ENCODE measurements at regions not wholly inside any gene's neighbourhood (a gene's known extent, or its start where the extent isn't known, plus 50 kb on each side); places are given as distances from the start of the nearest gene placed in this dataset.
"Not testable (repeated sequence)": the region's sequence is repeated elsewhere in the genome, so short reads cannot be mapped to it uniquely, and the experiment has no call there.

DNA sequence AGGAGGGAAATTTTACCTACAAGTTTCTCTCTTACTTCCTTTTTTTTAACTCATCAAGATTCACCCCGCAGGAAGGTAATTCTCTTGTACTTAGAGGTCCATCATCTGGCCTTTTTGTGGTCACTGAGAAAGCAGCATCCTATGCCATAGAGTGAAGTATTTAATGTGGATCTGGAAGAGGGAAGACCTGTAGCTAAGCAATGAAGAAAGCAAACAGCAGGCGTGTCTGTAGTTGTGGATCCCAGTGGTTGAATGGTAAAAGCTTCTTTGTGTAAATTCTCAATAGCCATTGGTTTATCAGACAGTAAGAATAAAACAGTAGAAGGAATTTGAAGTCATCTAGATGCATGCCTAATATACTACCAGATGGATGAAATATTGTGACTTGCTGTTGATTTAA lies 196.4 kb downstream of the ANKRD7 start:
- DNase-seq, result no peak

DNA sequence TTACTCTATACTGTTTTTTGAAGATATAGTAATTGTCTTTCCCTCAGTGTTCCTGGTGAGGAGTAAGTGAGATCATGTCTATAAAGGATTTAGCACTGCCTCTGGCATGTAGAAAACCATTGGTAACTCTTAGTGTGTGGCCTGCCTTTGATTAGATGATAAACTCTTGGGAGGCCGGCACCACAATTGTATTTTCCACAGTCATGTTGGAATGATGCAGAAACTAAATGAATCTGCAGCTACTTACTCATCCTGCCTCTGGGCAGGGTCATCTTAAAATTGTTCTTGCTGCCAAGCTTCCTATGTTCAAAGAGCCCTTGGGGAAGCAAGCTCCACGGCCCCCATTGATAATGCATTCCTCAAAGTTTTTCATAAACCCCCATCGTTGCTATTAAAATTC lies 204.6 kb downstream of the ANKRD7 start:
- DNase-seq, result no peak

DNA sequence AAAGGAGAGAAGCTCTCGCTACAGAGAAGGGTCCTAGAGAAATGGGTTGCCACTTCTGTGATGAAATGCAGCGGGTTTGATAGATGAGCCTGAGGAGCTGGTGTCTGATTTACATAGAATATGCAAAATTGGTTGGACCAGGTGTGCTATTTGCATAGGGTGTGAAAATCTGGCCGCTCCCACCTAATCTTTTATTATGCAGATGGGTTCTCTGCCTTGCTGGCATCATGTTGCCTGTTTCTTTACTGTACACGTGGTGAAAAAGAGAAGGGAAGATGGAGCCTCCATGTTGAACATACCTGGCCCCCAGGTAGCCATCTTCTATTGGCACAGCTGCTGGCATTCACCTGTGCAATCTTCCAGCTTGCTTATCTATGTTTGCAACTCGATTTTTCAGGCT lies 212.2 kb downstream of the ANKRD7 start:
- no peak for DNase-seq

DNA sequence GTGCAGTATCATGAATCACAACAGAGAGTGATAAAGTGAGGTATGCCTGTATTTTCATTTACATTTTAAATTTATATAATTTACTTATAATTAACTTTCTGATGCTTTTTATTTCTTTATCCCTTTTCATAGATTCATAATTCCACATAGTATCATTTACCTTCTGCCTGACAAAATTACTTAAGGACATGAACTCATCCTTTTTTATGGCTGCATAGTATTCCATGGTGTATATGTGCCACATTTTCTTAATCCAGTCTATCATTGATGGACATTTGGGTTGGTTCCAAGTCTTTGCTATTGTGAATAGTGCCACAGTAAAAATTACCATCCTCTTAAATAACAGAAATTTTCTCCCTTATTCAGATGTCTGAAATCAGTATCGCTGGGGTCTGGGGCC lies 224.5 kb downstream of the ANKRD7 start:
- not testable (repeated sequence) for DNase-seq

DNA sequence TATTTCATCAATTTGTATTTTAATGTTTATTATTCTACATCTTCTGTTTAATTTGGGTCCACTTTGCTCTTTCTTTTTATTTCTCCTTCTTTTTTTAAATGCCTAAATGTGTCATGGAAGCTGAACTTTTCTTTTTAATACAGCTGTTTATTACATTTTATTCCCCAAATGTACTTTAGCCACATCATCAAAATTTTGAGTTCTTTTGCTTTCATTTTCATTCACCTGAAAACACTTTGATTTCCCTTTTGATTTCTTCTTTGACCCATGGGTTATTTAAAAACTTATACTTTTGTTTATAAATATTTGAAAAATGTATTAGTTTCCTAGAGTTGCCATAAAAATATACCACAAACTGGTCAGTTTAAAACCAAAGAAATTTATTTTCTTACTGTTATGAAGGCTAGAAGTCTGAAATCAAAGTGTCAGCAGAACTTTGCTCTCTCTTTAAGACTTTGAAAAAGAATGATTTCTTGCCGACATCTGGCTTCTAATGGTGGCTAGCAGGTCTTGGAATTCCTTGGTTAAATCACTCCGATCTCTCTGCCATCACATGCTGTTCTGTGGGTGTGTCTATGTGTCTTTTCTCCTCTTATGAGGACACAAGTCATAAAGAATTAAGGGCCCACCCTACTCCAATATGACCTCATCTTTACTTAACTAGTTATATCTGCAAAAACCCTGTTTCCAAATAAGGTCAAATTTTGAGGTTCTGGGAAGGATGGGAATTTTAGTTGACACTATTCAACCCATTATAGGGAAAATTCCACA lies 225.5 kb downstream of the ANKRD7 start:
- no peak for DNase-seq

DNA sequence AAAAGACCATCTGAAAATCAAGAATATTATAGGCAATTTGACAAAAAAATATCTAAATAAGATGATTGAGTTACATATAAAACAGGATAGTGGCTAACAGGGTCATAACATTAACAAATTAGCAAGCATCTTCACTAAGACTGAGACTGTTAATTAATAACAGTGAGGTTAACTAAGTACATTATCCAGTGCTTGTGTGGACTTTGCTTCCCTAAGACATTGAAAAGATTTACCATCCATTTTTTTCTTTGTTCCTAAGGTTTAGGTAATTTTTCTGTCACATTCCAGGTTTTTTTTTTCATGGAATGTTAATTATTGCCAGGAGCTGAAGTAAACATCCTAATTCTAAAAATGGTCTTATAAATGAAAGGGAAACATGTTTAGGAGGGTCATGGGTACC lies 227.6 kb downstream of the ANKRD7 start:
- DNase-seq, result no peak

DNA sequence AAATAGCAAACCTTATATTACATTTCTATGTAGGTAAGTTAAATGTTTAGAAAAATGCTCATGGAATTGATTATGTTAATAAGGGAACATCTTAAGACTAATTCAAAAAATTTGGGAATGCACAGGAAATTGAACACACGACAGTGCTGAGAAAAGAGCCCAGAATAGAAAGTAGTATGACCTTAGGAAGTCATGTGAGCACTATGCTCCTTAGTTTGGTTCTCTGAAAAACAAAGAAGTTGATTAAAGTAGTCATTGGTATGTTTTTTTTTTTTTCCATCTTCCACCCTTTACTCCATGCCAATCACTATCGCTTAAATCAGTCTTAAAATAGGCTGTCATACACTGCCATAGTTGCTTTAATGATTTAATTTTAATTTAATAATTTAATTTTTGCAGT lies 242.9 kb downstream of the ANKRD7 start:
- DNase-seq, result no peak

DNA sequence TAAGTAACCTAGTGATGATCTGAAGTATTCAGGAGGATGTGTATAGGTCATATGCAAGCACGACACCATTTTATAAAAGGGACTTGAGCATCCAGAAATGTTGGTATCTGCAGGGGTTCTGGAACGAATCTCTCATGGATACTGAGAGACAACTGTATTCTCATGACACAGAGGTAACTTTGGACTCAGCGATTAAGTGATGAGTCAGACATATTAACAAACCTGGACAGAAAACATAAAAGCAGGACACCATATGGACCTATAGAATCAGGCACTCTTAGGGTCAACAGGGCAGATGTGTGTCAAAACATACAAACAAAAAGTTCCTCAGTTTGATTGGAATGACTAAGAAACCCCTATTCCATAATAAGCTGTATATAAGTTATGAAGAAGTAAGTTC lies 248.1 kb downstream of the ANKRD7 start:
- no peak for DNase-seq

DNA sequence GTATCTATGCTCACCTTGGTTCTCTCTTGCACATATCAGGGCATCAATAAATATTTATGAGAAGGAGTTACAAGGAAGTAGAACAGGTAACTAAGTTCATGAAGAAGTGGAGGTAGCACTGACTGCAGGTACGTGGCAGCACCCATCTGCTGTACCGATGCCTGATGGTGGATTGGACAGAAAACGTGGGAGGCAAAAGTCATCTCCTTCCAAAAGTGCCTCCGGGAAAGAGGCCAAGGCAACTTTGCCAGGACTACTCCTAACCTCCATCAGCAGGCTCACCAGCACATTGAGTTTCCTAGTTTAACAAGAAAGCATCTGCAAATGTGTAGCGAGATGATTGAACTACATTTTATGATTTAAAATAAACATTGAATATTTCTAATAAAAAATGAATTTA lies 248.8 kb downstream of the ANKRD7 start:
- DNase-seq, result no peak

DNA sequence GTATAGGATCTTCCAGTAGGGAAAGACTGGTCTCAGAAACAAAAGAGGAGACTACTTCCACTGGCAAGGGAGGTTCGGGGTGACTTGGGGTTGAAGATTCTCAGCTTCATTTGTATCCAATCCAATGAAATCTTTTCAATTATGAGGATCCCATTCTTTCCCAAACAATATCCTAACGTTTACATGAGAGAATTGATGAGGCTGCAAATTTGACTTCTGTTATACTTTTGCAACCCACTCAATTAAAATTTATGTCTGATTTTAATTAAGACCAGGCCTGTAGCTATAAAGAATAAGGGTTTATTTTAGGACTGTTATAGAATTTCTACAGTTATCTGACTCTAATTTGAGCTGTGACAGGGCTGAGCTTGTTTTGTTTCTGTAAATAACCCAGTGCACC lies 251.5 kb downstream of the ANKRD7 start:
- DNase-seq, result no peak

DNA sequence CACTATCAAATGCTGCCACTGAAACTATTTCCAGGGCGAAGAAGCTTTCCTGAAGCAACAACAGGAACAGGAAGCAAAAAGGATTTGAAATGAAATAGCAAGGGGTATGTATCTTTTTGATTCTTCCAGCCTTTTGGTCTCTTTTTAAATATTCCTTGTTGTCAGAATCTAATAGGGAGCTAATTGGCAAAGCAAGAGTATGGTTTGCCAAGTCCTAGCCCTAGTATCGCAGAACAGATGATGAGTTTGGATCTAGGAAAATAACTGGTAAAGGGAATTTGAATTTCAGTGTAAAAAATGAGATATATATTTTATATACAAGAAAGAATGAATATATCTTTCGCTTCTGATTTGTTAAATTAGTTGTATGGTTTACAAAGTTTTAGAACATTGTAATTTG lies 252.5 kb downstream of the ANKRD7 start:
- no peak for DNase-seq

DNA sequence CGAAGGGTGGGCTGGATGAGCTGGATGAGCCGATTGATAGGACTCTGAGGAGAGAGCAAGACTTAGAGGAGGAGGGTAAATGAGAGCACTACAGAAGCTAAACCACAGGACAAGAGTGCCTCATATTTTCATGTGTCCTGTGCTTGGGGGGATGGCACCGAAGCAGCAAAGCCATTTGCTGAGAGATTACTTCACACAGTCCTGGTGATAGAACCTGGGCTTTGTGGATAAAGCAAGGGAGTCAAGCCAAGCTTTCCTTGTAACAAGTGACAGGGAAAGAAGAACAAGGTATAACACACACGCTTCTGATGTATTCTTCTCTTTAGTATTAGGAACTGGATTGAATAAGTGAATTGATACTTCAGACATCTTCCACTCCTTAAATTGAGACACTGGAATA lies 253.7 kb downstream of the ANKRD7 start:
- DNase-seq, result no peak

DNA sequence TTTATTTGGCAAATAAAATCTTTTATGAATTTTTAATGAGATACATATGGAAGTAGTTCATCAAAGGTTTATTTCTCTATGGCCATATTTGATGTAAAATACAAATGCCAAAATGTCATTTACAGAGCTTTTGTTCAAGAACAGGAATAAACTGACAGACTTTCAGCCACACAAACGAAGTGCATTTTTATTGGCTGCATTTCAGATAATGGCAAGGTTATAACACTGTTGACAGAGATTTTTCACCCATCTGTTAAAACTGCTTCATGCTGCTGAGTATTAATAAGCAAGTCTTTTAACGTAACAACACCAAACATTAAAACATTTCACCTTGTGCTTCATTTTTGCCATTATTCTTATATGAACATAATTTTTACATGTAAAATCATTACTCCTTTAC lies 254.4 kb downstream of the ANKRD7 start:
- no peak for DNase-seq

DNA sequence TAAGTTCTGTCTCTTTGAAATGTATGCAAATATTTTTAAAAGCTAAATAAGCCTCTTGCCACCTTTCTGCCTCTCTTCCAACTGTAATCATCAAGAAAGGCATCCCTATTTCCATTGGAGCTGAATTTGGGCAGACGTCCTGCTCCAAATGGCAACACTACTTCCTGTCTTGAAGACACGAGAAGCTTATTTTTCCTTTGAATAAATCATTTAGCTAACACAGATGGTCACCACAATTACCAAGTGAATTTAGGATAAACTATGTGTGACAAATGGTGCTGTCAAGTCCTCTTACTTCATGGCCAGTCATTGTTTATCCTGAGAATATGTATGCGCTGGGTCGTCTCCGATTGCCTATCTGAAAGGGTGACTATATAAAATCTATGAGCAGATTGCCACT lies 268.0 kb downstream of the ANKRD7 start:
- peak; percentile 20 to 39 for DNase-seq

DNA sequence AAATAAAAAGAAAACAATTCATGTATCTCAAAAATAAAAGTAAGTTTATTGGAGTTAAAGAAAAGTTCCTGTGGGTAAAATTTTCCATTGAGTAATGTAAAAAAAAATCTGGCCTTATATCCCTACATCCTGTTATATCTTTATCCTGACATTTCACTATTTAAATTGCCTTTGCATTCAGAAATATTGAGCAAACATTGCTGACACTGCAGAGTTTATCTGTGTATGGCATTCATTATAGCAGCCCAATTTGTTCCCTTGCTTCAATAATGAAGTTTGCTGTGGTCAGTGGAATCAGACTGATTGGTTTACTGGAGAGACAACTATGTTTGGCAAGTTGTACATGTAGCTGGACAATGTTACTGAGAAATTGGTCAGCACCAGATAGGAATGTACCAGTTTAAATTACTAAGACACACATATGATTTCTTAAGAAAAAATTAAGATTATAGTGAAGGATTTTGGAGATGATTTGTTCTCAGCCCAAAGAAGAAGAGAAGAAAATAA lies 271.7 kb downstream of the ANKRD7 start:
- DNase-seq, result no peak

DNA sequence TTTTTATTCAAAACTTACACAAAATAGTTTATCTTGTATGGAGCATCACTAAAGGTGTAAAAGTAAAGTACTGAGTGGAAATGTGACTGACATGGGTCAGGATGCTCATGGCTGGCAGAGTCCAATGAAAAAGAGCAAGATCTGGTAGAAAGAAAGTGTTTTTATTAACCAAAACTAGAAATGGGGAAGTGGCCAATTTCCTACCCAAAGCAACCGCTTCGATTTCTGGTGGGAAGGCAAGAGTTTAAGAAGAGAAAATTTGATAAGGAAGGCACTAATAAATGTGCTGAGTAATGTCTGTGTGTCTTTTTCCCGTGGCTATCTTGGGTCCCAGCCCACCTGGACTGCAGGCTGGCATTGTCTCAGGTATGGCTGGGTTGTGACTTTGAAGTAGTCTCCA lies 277.7 kb downstream of the ANKRD7 start:
- DNase-seq, result no peak

DNA sequence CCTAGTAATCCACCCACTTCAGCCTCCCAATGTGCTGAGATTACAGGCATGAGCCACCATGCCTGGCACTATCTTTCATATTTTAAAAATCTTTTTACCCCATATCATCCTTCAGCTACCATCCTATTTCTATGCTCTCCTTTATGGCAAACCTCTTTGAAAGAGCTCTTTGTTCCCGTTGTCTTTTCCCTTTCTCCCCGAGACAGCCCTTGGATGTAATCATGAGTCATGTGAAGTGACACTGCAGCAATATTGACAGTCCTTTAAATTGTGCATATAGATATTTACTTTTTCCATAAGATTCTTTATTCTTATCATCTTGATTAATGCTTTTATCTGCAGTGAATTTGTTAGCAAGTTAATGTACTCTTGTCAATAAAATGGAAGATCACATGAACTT lies 286.6 kb downstream of the ANKRD7 start:
- DNase-seq, result no peak

DNA sequence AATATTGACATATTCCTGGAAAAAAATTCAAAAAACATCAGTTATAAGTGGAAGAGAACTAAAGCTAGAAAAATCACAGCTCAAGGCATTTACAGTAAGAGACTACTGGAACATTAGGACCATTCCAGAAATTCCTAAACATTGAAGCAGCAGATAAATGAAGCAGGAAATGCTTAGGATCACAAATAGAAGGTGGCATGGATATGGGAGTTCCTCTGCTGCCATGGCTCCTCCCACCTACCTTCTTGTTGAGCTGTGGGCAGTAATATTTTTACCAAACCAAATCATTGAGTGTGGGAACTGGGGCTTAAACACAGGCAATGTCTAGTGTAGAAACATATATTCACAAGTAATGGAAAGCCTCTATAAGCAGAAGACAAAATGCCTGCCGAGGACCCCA lies 292.8 kb downstream of the ANKRD7 start:
- DNase-seq, result no peak

DNA sequence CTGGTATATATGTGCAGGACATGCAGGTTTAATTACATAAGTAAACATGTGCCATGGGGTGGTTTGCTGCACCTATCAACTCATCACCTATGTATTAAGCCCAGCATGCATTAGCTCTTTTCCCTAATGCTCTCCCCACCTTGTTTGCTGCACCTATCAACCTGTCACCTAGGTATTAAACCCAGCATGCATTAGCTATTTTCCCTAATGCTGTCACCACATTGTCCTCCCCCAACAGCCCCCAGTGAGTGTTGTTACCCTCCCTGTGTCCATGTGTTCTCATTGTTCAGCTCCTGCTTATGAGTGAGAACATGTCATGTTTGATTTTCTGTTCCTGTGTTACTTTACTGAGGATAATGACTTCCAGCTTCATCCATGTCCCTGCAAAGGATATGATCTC lies 300.5 kb downstream of the ANKRD7 start:
- no peak for DNase-seq

DNA sequence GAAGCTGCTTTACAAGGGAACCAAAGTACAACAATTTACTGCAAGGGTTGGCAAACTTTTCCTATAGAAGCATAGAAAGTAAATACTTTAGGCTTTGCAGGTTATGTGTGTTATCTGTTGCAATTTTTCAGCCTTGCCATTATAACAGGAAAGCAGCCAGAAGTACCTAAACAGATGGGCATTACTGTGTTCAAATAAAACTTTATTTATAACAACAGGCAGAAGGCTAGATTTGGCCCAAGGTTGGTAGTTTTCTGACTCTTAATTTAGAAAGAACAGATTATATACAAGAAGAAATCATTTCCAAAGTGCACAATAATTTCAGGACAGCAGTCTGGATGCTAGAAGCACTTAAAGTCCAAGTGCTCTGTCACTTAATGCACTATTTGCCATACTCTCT lies 307.1 kb downstream of the ANKRD7 start:
- DNase-seq, result no peak

DNA sequence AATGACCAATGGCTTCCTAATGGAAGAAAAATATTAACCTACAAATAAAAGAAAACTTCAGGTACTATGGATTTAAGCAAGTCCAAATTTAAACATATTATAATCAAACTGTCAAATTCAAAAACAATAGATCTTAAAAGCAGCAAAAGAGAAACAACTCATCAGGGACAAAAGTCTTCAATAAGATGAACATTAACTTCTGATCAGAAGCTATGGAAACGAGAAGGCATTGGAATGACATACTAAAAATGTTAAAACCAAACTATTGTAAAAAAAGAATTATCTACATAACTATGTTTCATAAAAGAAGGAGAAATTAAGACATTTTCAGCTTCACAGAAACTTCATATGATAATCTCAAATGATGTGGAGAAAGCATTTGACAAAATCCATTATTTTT lies 334.7 kb downstream of the ANKRD7 start:
- no peak for DNase-seq

DNA sequence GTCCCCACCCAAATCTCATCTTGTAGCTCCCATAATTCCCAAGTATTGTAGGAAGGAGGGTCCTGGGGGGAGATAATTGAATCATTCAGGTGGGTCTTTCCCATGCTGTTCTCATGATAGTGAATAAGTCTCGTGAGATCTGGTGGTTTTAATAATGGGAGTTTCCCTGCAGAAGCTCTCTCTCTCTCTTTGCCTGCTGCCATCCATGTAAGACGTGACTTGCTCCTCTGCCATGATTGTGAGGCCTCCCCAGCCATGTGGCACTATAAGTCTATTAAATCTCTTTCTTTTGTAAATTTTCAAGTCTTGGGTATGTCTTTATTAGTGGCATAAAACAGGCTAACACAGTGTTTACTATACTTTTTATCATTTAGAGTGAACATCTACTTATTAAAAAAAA lies 338.8 kb downstream of the ANKRD7 start:
- DNase-seq, result no peak

DNA sequence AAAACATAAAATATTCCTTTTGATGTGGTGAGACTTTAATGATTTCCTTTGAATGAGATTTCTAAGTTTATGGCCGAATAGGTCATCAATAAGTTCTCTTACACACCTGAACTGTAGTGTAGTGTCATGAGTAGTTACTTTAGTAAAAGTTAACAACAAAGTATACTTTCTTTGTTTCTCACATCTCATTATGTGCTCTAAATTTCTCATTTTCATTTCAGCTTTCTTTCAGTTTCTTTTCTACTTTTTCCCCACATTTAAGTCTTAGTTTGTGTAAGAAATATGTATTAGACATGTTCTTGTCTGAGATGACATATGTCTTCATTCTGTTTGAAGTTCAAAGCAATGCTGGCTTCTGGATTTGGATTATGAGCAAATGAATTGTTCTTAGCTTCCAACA lies 348.1 kb downstream of the ANKRD7 start:
- no peak for DNase-seq

DNA sequence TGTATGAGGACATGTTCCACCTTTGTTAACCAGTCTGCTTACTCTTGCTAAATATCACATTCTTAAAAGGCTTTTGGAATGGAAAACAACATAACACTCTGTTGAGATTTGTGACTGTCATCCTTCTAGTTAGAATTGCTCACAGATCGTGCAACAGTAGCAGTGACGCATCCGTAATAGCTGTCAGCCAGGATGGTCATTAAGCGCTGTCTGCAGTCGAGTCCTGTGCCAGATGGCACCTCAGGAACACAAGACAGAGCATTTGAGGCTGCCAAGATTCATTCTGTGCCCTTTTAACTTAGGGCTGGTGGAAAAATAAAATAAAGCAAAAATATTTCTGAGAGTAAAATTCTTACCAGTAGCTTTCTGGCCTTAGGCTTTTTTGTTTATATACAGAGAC lies 348.6 kb downstream of the ANKRD7 start:
- DNase-seq, result peak; percentile 71 to 76

DNA sequence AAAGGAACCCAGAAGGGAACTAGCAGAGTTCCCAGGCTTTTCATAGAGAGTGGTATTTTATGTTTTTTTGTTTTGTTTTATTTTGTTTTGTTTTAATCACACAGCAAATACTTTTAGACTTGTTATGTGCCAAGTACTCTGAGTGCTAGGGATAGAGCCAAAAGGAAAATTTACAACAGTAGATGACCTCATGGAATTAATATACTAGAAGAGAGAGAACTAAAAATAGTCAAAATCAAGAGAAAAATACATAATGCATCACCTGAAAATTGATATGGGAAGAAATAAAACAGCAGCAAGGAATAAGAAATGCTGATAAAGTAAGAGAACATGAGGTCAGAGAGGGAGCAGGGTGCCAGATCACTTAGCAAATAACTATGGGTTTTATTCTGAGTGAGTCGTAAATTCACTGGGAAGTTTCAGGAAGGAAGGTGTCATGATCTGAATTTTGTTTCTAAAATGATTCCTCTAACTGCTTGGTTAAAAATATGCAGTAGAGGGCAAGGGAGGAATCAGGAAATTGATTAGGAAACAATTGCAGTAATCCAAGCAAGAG lies 351.0 kb downstream of the ANKRD7 start:
- no peak for DNase-seq

Measured in SHP77 (cell line).